Kidney capillary endothelial cell (primary cell): ENCODE measurements at regions not wholly inside any gene's neighbourhood (a gene's known extent, or its start where the extent isn't known, plus 50 kb on each side); places are given as distances from the start of the nearest gene placed in this dataset.
A peak's percentile ranks its signal among the peaks of the same experiment; 100 is the strongest.
"Not testable (repeated sequence)": the region's sequence is repeated elsewhere in the genome, so short reads cannot be mapped to it uniquely, and the experiment has no call there.

Source experiments
- DNase-seq: peaks from one replicate; pipeline ENCODE4 v3.0.0-alpha.2; 2018; ENCODE audit warnings: low spot score

- peak; percentile 47 for DNase-seq
Observed at GRCh38 chr15:81939604-81940440, 106.0 kb downstream of the MEX3B start.

GRCh38 chr15:81937189-81937588, 108.6 kb downstream of the MEX3B start:
- no peak for DNase-seq

- no peak for DNase-seq
Observed at GRCh38 chr15:81930582-81931369, 115.0 kb downstream of the MEX3B start.

- DNase-seq: no peak
Observed at GRCh38 chr15:81929557-81929956, 116.3 kb downstream of the MEX3B start.

GRCh38 chr15:81926981-81927380, 118.8 kb downstream of the MEX3B start:
- DNase-seq: no peak

GRCh38 chr15:81924729-81925128, 121.1 kb downstream of the MEX3B start:
- no peak for DNase-seq

- no peak for DNase-seq
Observed at GRCh38 chr15:81923561-81924350, 122.1 kb downstream of the MEX3B start.

- DNase-seq: no peak
Observed at GRCh38 chr15:81922143-81922542, 123.7 kb downstream of the MEX3B start.

- DNase-seq: no peak
Observed at GRCh38 chr15:81921163-81921562, 124.7 kb downstream of the MEX3B start.

GRCh38 chr15:81918767-81919166, 127.1 kb downstream of the MEX3B start:
- not testable (repeated sequence) for DNase-seq

GRCh38 chr15:81916451-81916850, 129.4 kb downstream of the MEX3B start:
- no peak for DNase-seq

- DNase-seq: no peak
Observed at GRCh38 chr15:81915990-81916389, 129.8 kb downstream of the MEX3B start.

GRCh38 chr15:81914734-81915256, 131.0 kb downstream of the MEX3B start:
- DNase-seq: no peak

- DNase-seq: no peak
Observed at GRCh38 chr15:81914333-81914732, 131.5 kb downstream of the MEX3B start.

- DNase-seq: no peak
Observed at GRCh38 chr15:81911022-81911971, 134.5 kb downstream of the MEX3B start.

GRCh38 chr15:81910355-81911021, 135.3 kb downstream of the MEX3B start:
- no peak for DNase-seq

- DNase-seq: no peak
Observed at GRCh38 chr15:81909011-81909358, 136.8 kb downstream of the MEX3B start.

GRCh38 chr15:81908111-81908510, 137.7 kb downstream of the MEX3B start:
- no peak for DNase-seq

GRCh38 chr15:81907521-81907920, 138.3 kb downstream of the MEX3B start:
- DNase-seq: no peak

- DNase-seq: no peak
Observed at GRCh38 chr15:81905889-81906288, 139.9 kb downstream of the MEX3B start.

GRCh38 chr15:81901319-81901718, 144.5 kb downstream of the MEX3B start:
- no peak for DNase-seq
